Activated T-cell treated with anti-CD3 and anti-CD28 coated beads, Interleukin-2, amount 50 U/mL, for 1 hour (primary cell): ENCODE measurements at regions not wholly inside any gene's neighbourhood (a gene's known extent, or its start where the extent isn't known, plus 50 kb on each side); places are given as distances from the start of the nearest gene placed in this dataset.
"Not testable (repeated sequence)": the region's sequence is repeated elsewhere in the genome, so short reads cannot be mapped to it uniquely, and the experiment has no call there.

Source experiments
- DNase-seq: peaks from one replicate; pipeline ENCODE4 v3.0.0-alpha.2; 2020

- DNase-seq: no peak
Measured at GRCh38 chr6:9233226-9233625, 797.9 kb upstream of the SLC35B3 start.

- no peak for DNase-seq
Measured at GRCh38 chr6:9225441-9225871, 790.1 kb upstream of the SLC35B3 start.

GRCh38 chr6:9224539-9224938 lies 789.2 kb upstream of the SLC35B3 start:
- DNase-seq: no peak

DNA sequence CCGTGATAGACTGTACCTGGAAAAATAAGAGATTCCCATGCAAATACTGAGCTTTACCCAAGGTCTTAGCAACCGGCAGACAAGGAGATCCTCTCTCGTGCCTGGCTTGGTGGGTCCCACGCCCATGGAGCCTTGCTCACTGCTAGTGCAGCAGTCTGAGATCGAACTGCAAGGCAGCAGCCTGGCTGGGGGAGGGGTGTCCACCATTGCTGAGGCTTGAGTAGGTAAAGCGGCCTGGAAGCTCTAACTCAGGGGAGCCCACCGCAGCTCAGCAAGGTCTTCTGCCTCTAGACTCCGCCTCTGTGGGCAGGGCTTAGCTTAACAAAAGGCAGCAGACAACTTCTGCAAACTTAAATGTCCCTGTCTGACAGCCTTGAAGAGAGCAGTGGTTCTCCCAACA lies 778.4 kb upstream of the SLC35B3 start:
- not testable (repeated sequence) for DNase-seq

DNA sequence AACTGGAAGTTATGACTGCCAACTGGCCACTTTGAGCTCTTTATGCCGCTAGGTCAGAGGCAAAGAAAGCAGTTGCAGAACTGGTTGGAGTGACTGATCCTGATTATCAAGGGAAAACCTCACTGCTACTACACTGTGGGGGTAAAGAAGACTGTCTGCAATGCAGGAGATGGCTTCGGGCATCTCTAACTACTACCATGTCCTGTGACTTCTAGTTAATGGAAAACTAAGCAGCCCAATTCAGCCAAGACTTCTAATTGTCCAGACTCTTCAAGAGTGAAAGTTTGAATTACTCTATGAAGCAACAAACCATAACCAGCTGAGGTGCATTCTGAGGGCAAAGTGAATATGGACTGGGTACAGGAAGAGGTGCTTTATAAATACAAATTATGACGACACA lies 773.6 kb upstream of the SLC35B3 start:
- no peak for DNase-seq

DNA sequence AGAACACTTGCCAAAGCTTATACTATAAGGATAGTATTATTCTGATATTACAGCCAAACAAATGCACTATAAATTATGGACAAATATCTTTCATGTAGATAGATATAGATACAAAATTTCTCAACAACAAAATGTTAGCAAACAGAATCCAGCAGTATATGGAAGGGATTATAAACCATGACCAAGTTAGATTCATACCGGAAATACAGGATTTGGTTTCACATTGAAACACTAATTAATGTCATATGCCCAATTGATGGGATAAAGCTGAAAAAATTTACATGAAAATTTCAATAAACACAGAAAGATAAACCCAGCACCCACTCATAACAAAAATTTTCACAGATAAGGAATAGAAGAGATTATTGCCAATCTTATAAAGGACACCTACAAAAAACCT lies 770.3 kb upstream of the SLC35B3 start:
- no peak for DNase-seq

DNA sequence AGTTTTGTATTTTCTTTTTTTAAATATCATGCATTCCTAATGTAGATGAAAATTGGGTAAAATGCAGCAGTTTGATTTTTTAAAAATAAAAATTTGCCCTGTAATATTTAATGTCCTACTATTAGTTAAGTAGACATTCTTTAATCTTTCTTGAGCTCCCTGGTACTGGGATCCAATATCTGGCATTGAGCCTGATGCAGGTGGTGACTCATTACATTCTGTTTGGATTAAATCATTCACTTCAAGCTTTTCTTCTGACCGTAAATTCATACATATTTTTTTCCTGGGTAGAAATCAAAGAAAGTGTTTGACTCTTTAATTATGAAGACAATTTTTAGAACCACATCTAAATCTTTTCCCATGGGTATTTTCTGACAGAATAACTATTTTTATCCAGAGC lies 768.8 kb upstream of the SLC35B3 start:
- no peak for DNase-seq

GRCh38 chr6:9200712-9201111 lies 765.4 kb upstream of the SLC35B3 start:
- DNase-seq: no peak

DNA sequence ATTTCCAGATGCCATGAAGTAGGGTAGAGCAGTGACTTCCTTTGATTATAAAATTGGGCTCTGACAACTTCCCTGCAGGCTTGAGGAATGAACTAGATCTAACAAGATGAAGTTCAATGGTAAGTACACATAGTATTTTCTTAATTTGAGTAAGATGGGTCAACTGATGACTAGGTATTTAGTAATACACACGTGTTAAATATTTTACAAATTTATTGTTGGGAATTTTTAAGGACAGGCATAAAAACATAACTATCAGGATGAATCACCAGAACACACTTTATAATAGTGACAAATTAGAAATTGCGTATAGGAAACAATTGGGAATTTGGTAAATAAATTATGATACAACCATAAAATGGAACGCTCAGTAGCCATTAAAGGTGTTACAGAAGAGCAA lies 762.4 kb upstream of the SLC35B3 start:
- no peak for DNase-seq

GRCh38 chr6:9195322-9195721 lies 760.0 kb upstream of the SLC35B3 start:
- no peak for DNase-seq

GRCh38 chr6:9192405-9192909 lies 757.1 kb upstream of the SLC35B3 start:
- no peak for DNase-seq

DNA sequence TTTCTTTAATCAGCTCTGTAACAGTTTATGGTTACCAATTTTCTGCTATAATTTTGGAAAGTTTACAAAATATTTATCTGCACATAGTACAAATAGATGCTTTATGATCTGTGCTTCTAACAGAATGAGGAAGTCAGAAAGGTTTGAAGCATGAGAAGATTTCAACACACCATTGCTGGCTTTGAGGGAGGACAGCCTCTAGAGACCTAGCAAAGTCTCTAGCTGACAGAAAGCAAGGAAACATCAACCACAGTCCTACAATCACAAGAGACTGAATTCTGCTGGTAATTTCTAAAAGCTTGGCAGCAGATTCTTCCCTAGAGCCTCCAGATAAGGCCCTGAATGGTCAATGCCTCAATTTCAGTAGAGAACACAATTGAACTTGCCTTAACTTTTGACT lies 750.8 kb upstream of the SLC35B3 start:
- no peak for DNase-seq

GRCh38 chr6:9178071-9178470 lies 742.7 kb upstream of the SLC35B3 start:
- no peak for DNase-seq

DNA sequence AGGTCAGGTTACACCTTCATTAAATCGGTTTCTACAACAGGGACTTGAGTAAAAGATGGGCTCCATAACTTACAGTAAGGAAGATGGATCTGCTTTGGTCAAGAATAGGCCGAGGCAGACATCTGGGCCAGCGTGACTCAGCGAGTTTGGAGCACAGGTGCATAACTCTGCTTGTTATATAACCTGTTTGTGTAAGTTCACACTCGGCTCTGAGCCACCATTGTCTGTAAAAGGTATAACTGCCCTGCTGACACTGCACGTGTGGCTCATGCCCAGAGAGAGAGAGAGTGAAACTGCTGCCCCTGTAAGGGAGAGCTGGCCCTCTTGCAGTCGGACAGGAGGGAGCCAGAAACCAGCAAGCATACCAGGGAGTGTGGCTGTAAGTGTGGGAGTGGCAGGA lies 737.9 kb upstream of the SLC35B3 start:
- no peak for DNase-seq

GRCh38 chr6:9172096-9172495 lies 736.8 kb upstream of the SLC35B3 start:
- DNase-seq: no peak

GRCh38 chr6:9168669-9169068 lies 733.3 kb upstream of the SLC35B3 start:
- no peak for DNase-seq

DNA sequence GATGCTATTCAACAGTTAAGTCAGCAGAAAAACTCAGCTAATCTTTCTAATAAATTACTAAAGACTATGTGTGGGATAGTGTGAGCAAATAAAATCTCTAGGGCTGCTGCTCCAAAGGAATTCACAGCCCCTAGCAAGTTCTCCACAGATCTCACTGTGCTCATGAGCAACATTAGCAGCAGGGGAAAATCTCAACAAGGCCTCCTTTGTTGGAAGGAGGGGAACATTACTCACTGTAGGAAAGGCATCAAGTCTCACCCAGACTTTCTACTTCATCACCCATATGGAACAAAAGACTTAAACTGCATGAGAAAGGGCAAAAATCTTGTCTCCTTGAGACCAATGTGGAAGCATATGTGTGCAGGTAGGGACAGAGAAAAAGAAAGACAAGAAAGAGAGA lies 726.4 kb upstream of the SLC35B3 start:
- no peak for DNase-seq

GRCh38 chr6:9159051-9159450 lies 723.7 kb upstream of the SLC35B3 start:
- DNase-seq: no peak

DNA sequence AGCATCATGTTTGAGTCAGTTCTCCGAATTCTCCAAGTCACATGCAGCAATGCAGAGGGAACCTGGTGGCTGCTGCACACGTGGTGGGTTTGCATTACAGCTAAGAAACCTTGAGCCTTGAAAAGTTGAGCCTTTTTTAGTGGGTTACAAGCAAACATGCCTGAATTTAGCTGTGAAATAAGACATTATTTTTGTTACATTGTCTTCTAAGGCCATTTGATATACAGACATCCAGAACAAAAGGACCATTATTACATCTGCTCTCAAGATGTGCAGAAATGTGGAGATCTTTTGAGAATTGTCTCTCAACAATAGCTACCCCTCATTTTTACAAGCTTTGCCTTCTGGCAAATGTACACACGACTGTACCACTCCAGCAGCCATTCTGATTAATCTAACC lies 720.5 kb upstream of the SLC35B3 start:
- no peak for DNase-seq

DNA sequence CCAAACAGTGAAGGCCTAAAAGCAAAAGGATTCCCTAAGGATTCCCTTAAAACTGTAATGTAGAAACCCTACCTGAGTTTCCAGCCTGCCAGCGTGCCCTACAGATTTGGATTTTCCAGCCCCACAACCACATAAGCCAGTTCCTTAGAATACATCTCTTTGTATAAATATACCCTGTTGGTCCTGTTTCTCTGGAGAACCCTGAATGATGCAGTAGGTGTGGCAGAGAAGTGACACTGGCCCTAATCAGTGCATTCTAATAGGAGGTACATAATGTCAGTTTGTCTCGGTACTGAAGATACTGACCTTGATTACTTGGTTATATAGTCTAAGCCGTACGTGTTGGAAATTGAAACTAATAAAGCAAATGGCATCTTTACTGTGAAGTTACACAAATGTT lies 707.8 kb upstream of the SLC35B3 start:
- DNase-seq: no peak

DNA sequence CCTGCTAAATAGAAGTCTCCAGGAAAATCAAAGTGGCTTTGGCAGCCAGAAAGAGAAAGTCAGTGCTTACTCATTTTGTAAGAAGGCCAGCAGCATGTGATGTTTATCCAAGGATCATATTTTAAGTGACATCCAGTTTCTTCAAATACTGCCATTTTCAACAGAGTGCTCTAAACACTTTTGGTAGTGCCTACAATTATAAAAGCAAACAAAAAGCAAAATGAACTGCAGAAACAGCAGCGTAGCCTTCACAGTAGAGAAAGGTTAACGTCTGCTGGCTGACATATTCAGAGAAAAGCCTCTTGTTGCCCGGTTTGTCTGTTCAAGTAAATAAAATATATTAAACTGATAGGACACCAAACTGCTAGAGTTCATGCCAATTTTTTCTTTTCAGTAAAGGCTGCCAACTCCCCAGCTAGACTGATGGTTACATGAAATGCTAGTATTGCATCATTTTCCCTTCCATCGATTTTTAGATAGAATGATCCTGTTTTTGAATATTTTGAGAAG lies 705.7 kb upstream of the SLC35B3 start:
- no peak for DNase-seq

DNA sequence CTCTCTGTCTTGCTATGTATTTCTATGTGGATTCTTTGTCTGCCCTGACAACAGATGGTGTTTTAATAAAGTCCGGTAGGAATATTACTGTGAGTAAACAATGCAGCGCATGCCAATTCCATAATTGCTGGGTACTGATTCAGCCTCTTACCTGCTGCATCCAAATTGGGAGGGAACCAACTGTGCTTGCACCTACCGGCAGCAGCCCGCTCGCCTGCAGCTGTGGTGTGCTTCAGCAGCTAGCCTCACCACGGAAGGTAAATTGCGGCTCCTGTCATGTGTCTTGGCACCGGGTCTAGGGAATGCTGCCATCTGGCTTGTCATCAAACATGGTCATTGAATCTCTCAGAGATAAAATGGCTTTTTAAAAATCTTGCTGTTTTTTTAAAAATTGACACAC lies 704.8 kb upstream of the SLC35B3 start:
- no peak for DNase-seq

DNA sequence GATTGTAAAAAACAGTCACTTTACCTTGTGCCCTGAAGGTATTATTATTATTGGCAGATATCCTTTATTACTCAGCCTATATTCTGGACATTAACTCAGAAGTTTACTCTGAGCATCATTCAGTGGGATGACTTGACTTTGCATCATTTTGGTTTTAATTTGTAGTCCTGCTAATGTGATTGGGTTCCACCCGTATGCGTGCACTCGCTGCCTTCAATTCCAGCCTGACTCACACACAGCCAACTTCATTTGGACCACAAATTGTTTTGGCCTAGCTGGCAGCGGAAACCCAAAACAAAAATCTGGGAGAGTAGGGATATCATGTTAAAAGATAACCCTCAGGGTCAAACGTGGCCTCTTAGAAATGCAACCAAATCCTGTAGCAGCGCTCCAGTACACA lies 704.4 kb upstream of the SLC35B3 start:
- DNase-seq: no peak

GRCh38 chr6:9138936-9139335 lies 703.6 kb upstream of the SLC35B3 start:
- DNase-seq: no peak

DNA sequence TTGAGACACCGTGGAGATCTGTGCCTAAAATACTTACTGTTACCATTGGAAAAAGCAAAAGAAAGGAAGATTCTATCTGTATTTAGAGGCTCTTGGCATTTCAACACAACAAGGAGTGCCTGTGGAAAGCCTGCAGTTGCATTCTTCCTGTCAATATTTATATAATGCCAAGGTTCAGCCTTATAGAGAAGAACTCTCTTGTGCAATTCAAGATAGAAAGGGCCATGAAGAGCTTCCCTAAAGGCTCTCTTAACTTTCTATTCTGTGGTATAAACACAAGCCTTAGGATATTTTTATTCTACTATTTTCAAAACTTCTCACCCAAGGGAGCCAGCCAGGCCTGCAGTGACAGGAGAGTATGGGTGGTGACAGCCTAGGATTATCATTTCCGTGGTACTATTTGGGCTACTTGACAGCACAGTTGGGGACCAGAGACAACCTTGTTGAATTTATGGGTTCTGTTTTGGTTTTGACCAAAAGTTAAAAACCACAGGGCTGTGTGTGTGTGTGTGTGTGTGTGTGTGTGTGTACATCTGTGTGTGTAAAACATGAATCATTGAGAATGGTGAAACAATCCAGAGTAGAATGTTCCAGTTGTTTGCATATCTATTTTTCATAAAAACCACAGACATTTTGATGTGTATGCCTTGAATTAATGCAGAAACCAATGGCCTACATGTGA lies 700.9 kb upstream of the SLC35B3 start:
- DNase-seq: no peak
